ENCODE measurements at regions not wholly inside any gene's neighbourhood (a gene's known extent, or its start where the extent isn't known, plus 50 kb on each side); places are given as distances from the start of the nearest gene placed in this dataset.

DNA sequence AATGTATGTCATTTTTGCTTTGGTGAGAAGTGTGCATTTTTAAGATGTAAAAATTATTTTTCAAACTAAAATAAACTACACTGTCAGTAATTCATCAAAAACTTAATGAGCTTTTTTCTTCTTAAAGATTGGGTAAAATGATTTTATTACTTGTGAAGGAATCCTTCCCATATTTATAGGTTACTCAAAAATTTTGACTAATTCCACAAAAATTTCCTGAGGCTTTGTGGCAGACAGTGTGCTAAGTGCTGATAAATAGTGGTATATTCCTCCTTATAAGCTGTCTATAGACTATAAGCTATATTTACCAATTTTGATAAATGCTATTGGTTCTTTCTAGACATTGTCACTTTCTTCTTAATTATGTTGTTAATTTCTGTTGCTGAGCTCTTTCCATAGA, 284.5 kb upstream of the SEMA6D start:
- Mint-ChIP-seq H3K4me1 (no peaks in the 10 kb centered on the region), H3K27me3 (ENCODE audit: low read depth) (no peaks in the 10 kb centered on the region), H3K4me3 (no peak overlapping the region), H3K9me3 (no peaks in the 10 kb centered on the region), H3K27ac (no peak overlapping the region), H3K36me3 (ENCODE audit: insufficient read depth in 1 of 3, low read depth in 3 of 3) (no peaks in the 10 kb centered on the region)
- Histone ChIP-seq H4K8ac (replicated peaks; ENCODE audit: insufficient read length, low read depth, low read length) (no peak overlapping the region), H2AK5ac (ENCODE audit: insufficient read length, low read length) (no peak overlapping the region), H2BK12ac (ENCODE audit: insufficient read length, low read depth, low read length) (no peak overlapping the region), H3K27me3 (ENCODE audit: insufficient read depth, low read length) (no peaks in the 10 kb centered on the region), H2BK5ac (ENCODE audit: insufficient read length, low read length) (no peak overlapping the region), H3K27ac (ENCODE audit: insufficient read length, low read depth, low read length) (no peak overlapping the region), H3K79me2 (ENCODE audit: insufficient read depth, low read length) (no peaks in the 10 kb centered on the region), H4K20me1 (ENCODE audit: control insufficient read depth, insufficient read depth, insufficient read length) (no peaks in the 10 kb centered on the region), H3K4ac (ENCODE audit: low read depth, low read length) (no peak overlapping the region), H4K91ac (ENCODE audit: insufficient read length, low read depth, low read length) (no peak overlapping the region), H3K9me3 (ENCODE audit: control insufficient read depth, low read depth, low read length) (no peaks in the 10 kb centered on the region), H4K5ac (ENCODE audit: insufficient read length, low read depth, low read length) (no peak overlapping the region), H2BK120ac (ENCODE audit: low read depth, low read length, poor library complexity, severe bottlenecking) (no peak overlapping the region), H3T11ph (ENCODE audit: low read length) (no peak overlapping the region), H3K79me1 (ENCODE audit: insufficient read depth, low read depth, low read length, poor library complexity, severe bottlenecking) (no peaks in the 10 kb centered on the region), H3K4me2 (ENCODE audit: insufficient read depth, insufficient read length, low read length) (no peak overlapping the region), H2BK20ac (ENCODE audit: low read depth, low read length, poor library complexity, severe bottlenecking) (no peak overlapping the region), H3K14ac (ENCODE audit: insufficient read depth, low read length) (no peak overlapping the region), H3K56ac (ENCODE audit: insufficient read length, low read depth, low read length) (no peak overlapping the region), H3K23me2 (ENCODE audit: insufficient read length, low read depth, low read length, poor library complexity, severe bottlenecking) (no peaks in the 10 kb centered on the region), H3K18ac (ENCODE audit: insufficient read length, low read depth, low read length) (no peak overlapping the region), H3K4me1 (ENCODE audit: insufficient read depth, low read length) (no peaks in the 10 kb centered on the region), H2BK15ac (ENCODE audit: low read depth, low read length) (no peak overlapping the region), H2AFZ (ENCODE audit: low read length) (no peak overlapping the region), H3K23ac (ENCODE audit: insufficient read length, low read depth, low read length) (no peak overlapping the region), H3K9ac (ENCODE audit: extremely low read depth, insufficient read length, low read length) (no peak overlapping the region)
- DNase-seq, result no peak
- TF ChIP-seq, protein P1, sequence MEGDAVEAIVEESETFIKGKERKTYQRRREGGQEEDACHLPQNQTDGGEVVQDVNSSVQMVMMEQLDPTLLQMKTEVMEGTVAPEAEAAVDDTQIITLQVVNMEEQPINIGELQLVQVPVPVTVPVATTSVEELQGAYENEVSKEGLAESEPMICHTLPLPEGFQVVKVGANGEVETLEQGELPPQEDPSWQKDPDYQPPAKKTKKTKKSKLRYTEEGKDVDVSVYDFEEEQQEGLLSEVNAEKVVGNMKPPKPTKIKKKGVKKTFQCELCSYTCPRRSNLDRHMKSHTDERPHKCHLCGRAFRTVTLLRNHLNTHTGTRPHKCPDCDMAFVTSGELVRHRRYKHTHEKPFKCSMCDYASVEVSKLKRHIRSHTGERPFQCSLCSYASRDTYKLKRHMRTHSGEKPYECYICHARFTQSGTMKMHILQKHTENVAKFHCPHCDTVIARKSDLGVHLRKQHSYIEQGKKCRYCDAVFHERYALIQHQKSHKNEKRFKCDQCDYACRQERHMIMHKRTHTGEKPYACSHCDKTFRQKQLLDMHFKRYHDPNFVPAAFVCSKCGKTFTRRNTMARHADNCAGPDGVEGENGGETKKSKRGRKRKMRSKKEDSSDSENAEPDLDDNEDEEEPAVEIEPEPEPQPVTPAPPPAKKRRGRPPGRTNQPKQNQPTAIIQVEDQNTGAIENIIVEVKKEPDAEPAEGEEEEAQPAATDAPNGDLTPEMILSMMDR (conservative IDR thresholded peaks at IDR 0.05), result no peak

All from H9 (cell line).